ENCODE measurements at regions not wholly inside any gene's neighbourhood (a gene's known extent, or its start where the extent isn't known, plus 50 kb on each side); places are given as distances from the start of the nearest gene placed in this dataset.
"Not testable (repeated sequence)": the region's sequence is repeated elsewhere in the genome, so short reads cannot be mapped to it uniquely, and the experiment has no call there.

- no peak for DNase-seq (ENCODE audit: low read depth)
Measured at GRCh38 chr13:89474432-89474831, 1803.3 kb downstream of the SLITRK5 start.

- no peak for DNase-seq (ENCODE audit: low read depth)
Measured at GRCh38 chr13:89486065-89486464, 1814.9 kb downstream of the SLITRK5 start.

GRCh38 chr13:89486709-89487108, 1815.5 kb downstream of the SLITRK5 start:
- DNase-seq (ENCODE audit: low read depth) = no peak

- no peak for DNase-seq (ENCODE audit: low read depth)
Measured at GRCh38 chr13:89490661-89491060, 1819.5 kb downstream of the SLITRK5 start.

- no peak for DNase-seq (ENCODE audit: low read depth)
Measured at GRCh38 chr13:89496478-89496877, 1825.3 kb downstream of the SLITRK5 start.

- no peak for DNase-seq (ENCODE audit: low read depth)
Measured at GRCh38 chr13:89497658-89498057, 1826.5 kb downstream of the SLITRK5 start.

- no peak for DNase-seq (ENCODE audit: low read depth)
Measured at GRCh38 chr13:89502286-89502685, 1831.1 kb downstream of the SLITRK5 start.

GRCh38 chr13:89514534-89515312, 1832.8 kb upstream of the MIR17HG start:
- no peak for DNase-seq (ENCODE audit: low read depth)

- DNase-seq (ENCODE audit: low read depth) = no peak
Measured at GRCh38 chr13:89515948-89516347, 1831.5 kb upstream of the MIR17HG start.

- DNase-seq (ENCODE audit: low read depth) = no peak
Measured at GRCh38 chr13:89518289-89519077, 1829.0 kb upstream of the MIR17HG start.

- DNase-seq (ENCODE audit: low read depth) = no peak
Measured at GRCh38 chr13:89520468-89520867, 1827.0 kb upstream of the MIR17HG start.

- DNase-seq (ENCODE audit: low read depth) = not testable (repeated sequence)
Measured at GRCh38 chr13:89521672-89522071, 1825.8 kb upstream of the MIR17HG start.

GRCh38 chr13:89541091-89542030, 1806.1 kb upstream of the MIR17HG start:
- DNase-seq (ENCODE audit: low read depth) = no peak

- DNase-seq (ENCODE audit: low read depth) = no peak
Measured at GRCh38 chr13:89550938-89551337, 1796.5 kb upstream of the MIR17HG start.

- no peak for DNase-seq (ENCODE audit: low read depth)
Measured at GRCh38 chr13:89554801-89555200, 1792.7 kb upstream of the MIR17HG start.

GRCh38 chr13:89565476-89566100, 1781.9 kb upstream of the MIR17HG start:
- no peak for DNase-seq (ENCODE audit: low read depth)

GRCh38 chr13:89567025-89567424, 1780.5 kb upstream of the MIR17HG start:
- DNase-seq (ENCODE audit: low read depth) = no peak

- no peak for DNase-seq (ENCODE audit: low read depth)
Measured at GRCh38 chr13:89568276-89568675, 1779.2 kb upstream of the MIR17HG start.

- DNase-seq (ENCODE audit: low read depth) = no peak
Measured at GRCh38 chr13:89568746-89569145, 1778.7 kb upstream of the MIR17HG start.

GRCh38 chr13:89571676-89572075, 1775.8 kb upstream of the MIR17HG start:
- DNase-seq (ENCODE audit: low read depth) = no peak

GRCh38 chr13:89574077-89574476, 1773.4 kb upstream of the MIR17HG start:
- no peak for DNase-seq (ENCODE audit: low read depth)

- DNase-seq (ENCODE audit: low read depth) = no peak
Measured at GRCh38 chr13:89577301-89577700, 1770.2 kb upstream of the MIR17HG start.

All from stimulated activated CD8-positive, alpha-beta memory T cell treated with anti-CD3 and anti-CD28 coated beads, Interleukin-15, amount 100 ng/mL, for 1 hour (primary cell).